Mesenchymal stem cell (in vitro differentiated cells and primary cell): ENCODE measurements at regions not wholly inside any gene's neighbourhood (a gene's known extent, or its start where the extent isn't known, plus 50 kb on each side); places are given as distances from the start of the nearest gene placed in this dataset.

Source experiments
- DNase-seq: peaks from one replicate; pipeline ENCODE4 v3.0.0-alpha.2; 2013
- H2AFZ ChIP-seq: one replicate; pipeline ENCODE4 v1.6.1; 2013; ENCODE audit warnings: low read depth, mild to moderate bottlenecking, control low read depth, inconsistent platforms, low read length, moderate library complexity
- H2AK5ac ChIP-seq: 2 replicates; pipeline ENCODE4 v1.6.1; 2013; ENCODE audit warnings: low read length, moderate library complexity, mild to moderate bottlenecking, inconsistent platforms; ENCODE audit not compliant: severe bottlenecking
- H2BK120ac ChIP-seq: one replicate; pipeline ENCODE4 v1.6.1; 2013; ENCODE audit warnings: low read depth, mild to moderate bottlenecking, inconsistent platforms, low read length, moderate library complexity
- H2BK12ac ChIP-seq, 2 experiments: one replicate each; pipeline ENCODE4 v1.6.1; 2013; ENCODE audit warnings: inconsistent platforms in 2 of 2, low read length in 2 of 2, mild to moderate bottlenecking in 2 of 2, moderate library complexity in 2 of 2, control low read depth in 1 of 2
- H2BK15ac ChIP-seq: one replicate; pipeline ENCODE4 v1.6.1; 2013; ENCODE audit warnings: mild to moderate bottlenecking, low read depth, inconsistent platforms; ENCODE audit not compliant: poor library complexity, severe bottlenecking
- H2BK5ac ChIP-seq: 2 replicates; pipeline ENCODE4 v1.6.1; 2013; ENCODE audit warnings: low read depth, mild to moderate bottlenecking, low read length, control low read depth, inconsistent platforms; ENCODE audit not compliant: poor library complexity, severe bottlenecking
- H3K14ac ChIP-seq, 2 experiments: one replicate each; pipeline ENCODE4 v1.6.1; 2013; ENCODE audit warnings: inconsistent platforms in 2 of 2, low read length in 2 of 2, control low read depth in 1 of 2, mild to moderate bottlenecking in 1 of 2, moderate library complexity in 1 of 2
- H3K18ac ChIP-seq, 2 experiments: one replicate each; pipeline ENCODE4 v1.6.1; 2013; ENCODE audit warnings: inconsistent platforms in 2 of 2, low read length in 2 of 2, control low read depth in 1 of 2, low read depth in 1 of 2, mild to moderate bottlenecking in 1 of 2
- H3K23ac ChIP-seq, 2 experiments: one replicate each; pipeline ENCODE4 v1.6.1; 2013; ENCODE audit warnings: inconsistent platforms in 2 of 2, low read length in 2 of 2, mild to moderate bottlenecking in 2 of 2, moderate library complexity in 2 of 2, control low read depth in 1 of 2
- H3K27ac ChIP-seq: 2 replicates; pipeline ENCODE4 v1.5.1; 2013; ENCODE audit warnings: mild to moderate bottlenecking, moderate library complexity, low read length, control low read depth, inconsistent platforms; ENCODE audit not compliant: poor library complexity, severe bottlenecking
- H3K27me3 ChIP-seq, 2 experiments: 2 replicates each; pipeline versions ENCODE4 v1.6.1 to v1.7.0; 2013; ENCODE audit warnings: low read length in 2 of 2, mild to moderate bottlenecking in 2 of 2, moderate library complexity in 2 of 2, control low read depth in 1 of 2, inconsistent platforms in 1 of 2; ENCODE audit not compliant: control insufficient read depth in 1 of 2, insufficient read depth in 1 of 2
- H3K36me3 ChIP-seq, 2 experiments: 2 replicates each; pipeline versions ENCODE4 v1.6.1 to v1.7.0; 2013; ENCODE audit warnings: low read length in 2 of 2, control low read depth in 1 of 2, inconsistent platforms in 1 of 2, low read depth in 1 of 2, mild to moderate bottlenecking in 1 of 2; ENCODE audit not compliant: insufficient read depth in 2 of 2, control insufficient read depth in 1 of 2
- H3K4ac ChIP-seq, 2 experiments: one replicate each; pipeline ENCODE4 v1.6.1; 2013; ENCODE audit warnings: inconsistent platforms in 2 of 2, low read length in 2 of 2, mild to moderate bottlenecking in 2 of 2, moderate library complexity in 2 of 2, control low read depth in 1 of 2, low read depth in 1 of 2
- H3K4me1 ChIP-seq: 2 replicates; pipeline ENCODE4 v1.6.1; 2013; ENCODE audit warnings: low read depth, low read length, control low read depth; ENCODE audit not compliant: control insufficient read depth, insufficient read depth
- H3K4me2 ChIP-seq: 2 replicates; pipeline ENCODE4 v1.6.1; 2013; ENCODE audit warnings: low read length, mild to moderate bottlenecking, inconsistent platforms; ENCODE audit not compliant: poor library complexity, severe bottlenecking
- H3K4me3 ChIP-seq, 2 experiments: 2 replicates each; pipeline versions ENCODE4 v1.5.1 to v1.7.0; 2013; ENCODE audit warnings: low read length in 2 of 2, mild to moderate bottlenecking in 2 of 2, control low read depth in 1 of 2, low read depth in 1 of 2; ENCODE audit not compliant: insufficient read depth in 1 of 2
- H3K79me1 ChIP-seq: replicated peaks from 2 replicates; pipeline ENCODE4 v1.6.1; 2013; ENCODE audit warnings: mild to moderate bottlenecking, control low read depth, low read length, inconsistent platforms; ENCODE audit not compliant: poor library complexity, severe bottlenecking
- H3K9ac ChIP-seq: 2 replicates; pipeline ENCODE4 v1.7.0; 2013; ENCODE audit warnings: mild to moderate bottlenecking, low read length, moderate library complexity
- H3K9me3 ChIP-seq: 2 replicates; pipeline ENCODE4 v1.7.0; 2013; ENCODE audit warnings: mild to moderate bottlenecking, low read length; ENCODE audit not compliant: control insufficient read depth
- H4K8ac ChIP-seq: one replicate; pipeline ENCODE4 v1.6.1; 2013; ENCODE audit warnings: inconsistent platforms, mild to moderate bottlenecking, low read length, moderate library complexity
- H4K91ac ChIP-seq: one replicate; pipeline ENCODE4 v1.6.1; 2013; ENCODE audit warnings: mild to moderate bottlenecking, low read length, inconsistent platforms
- WGBS: methylation state at CpG from one replicate; pipeline ENCODE4 v1.1.7; 2013; ENCODE audit warnings: mixed read lengths; 5-methylcytosine and 5-hydroxymethylcytosine counted together

DNA sequence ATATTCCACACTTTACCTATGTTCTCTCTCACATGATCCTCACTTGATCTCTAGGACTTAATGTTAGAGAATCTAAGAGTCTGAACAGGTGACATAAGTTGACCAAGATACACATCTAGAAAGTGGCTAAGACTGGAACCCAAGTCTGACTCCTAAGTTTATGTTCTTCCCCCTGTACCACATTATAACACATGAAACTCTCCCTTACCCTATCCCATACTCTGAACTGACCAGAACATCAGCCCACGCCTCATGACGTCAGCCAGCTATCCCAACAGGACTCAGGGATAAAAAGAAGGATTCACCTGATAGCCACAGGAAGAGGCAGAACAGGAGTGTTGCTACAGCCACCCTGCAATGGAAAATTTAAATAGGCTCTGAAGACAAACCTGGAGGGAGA is 392.2 kb downstream of the ZEB2 start:
- no peak overlapping the region for H4K8ac ChIP-seq
- no peak overlapping the region for H3K14ac ChIP-seq
- no peak overlapping the region for H2BK120ac ChIP-seq
- H2AFZ ChIP-seq, result no peak overlapping the region
- H3K4ac ChIP-seq, result no peak overlapping the region
- no peak for DNase-seq
- no peak overlapping the region for H2BK12ac ChIP-seq
- H3K79me1 ChIP-seq, result no peaks in the 10 kb centered on the region
- H3K4me3 ChIP-seq, result no peak overlapping the region
- no peak overlapping the region for H3K23ac ChIP-seq
- H2BK5ac ChIP-seq, result no peak overlapping the region
- WGBS, result 95% methylated on average over 2 of the region's 2 CpGs
- no peak overlapping the region for H3K18ac ChIP-seq
- H3K4me1 ChIP-seq, result no peaks in the 10 kb centered on the region
- H3K27me3 ChIP-seq, result no peaks in the 10 kb centered on the region
- H2AK5ac ChIP-seq, result no peak overlapping the region
- H3K9me3 ChIP-seq, result no peaks in the 10 kb centered on the region
- H3K27ac ChIP-seq, result no peak overlapping the region
- no peak overlapping the region for H3K9ac ChIP-seq
- no peak overlapping the region for H2BK15ac ChIP-seq
- no peaks in the 10 kb centered on the region for H3K36me3 ChIP-seq
- no peak overlapping the region for H4K91ac ChIP-seq
- H3K4me2 ChIP-seq, result no peak overlapping the region

DNA sequence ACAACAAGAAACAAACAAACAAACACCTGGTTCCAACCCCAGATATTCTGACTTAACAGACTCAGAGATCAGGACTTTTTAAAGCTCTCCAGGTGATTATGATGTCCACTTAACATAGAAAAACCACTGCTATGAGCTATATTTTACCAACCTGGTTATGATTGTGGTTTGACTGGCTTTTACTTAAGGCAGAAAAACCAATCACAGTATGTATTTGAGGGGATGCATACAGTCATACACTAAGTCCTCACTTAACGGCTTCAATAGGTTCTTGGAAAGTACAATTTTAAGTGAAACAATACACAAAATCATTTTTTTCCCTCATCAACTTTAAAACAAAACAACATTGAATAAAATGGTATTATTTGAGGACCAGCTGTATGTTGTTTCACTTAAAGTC is 393.6 kb downstream of the ZEB2 start:
- H3K9ac ChIP-seq, result no peak overlapping the region
- WGBS, result no CpG with 5 or more reads among the region's 1 CpG
- H2BK15ac ChIP-seq, result no peak overlapping the region
- H3K4me2 ChIP-seq, result no peak overlapping the region
- H3K23ac ChIP-seq, result no peak overlapping the region
- H2AK5ac ChIP-seq, result no peak overlapping the region
- H3K4me3 ChIP-seq, result no peak overlapping the region
- no peaks in the 10 kb centered on the region for H3K4me1 ChIP-seq
- no peak overlapping the region for H4K8ac ChIP-seq
- H3K79me1 ChIP-seq, result no peaks in the 10 kb centered on the region
- no peak overlapping the region for H2BK5ac ChIP-seq
- no peak for DNase-seq
- no peak overlapping the region for H4K91ac ChIP-seq
- no peak overlapping the region for H3K4ac ChIP-seq
- H3K9me3 ChIP-seq, result no peaks in the 10 kb centered on the region
- H3K18ac ChIP-seq, result no peak overlapping the region
- no peak overlapping the region for H2BK12ac ChIP-seq
- no peak overlapping the region for H3K14ac ChIP-seq
- no peaks in the 10 kb centered on the region for H3K27me3 ChIP-seq
- H3K27ac ChIP-seq, result no peak overlapping the region
- no peak overlapping the region for H2BK120ac ChIP-seq
- no peak overlapping the region for H2AFZ ChIP-seq
- no peaks in the 10 kb centered on the region for H3K36me3 ChIP-seq

DNA sequence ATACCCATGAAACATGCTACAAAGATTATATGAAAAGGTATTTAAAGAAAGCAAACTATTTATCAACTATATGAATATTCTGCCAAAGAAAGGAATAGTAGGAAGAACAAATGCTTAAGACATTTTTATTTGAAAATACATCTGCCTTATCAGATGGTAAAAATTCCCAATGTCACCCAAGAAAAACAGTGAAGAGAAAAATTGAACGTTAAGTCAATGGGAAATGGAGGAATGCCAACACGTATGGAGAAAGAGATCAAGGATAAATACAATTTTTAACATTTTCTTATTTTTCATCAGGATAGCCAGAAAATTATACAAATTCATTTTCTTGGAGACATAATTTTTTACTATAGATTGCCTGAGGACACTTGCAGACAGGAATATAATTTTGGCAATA is 394.2 kb downstream of the ZEB2 start:
- no peak overlapping the region for H2AFZ ChIP-seq
- H3K27me3 ChIP-seq, result no peaks in the 10 kb centered on the region
- no peak overlapping the region for H4K8ac ChIP-seq
- no peak overlapping the region for H3K27ac ChIP-seq
- H3K36me3 ChIP-seq, result no peaks in the 10 kb centered on the region
- H3K18ac ChIP-seq, result no peak overlapping the region
- H2BK120ac ChIP-seq, result no peak overlapping the region
- WGBS, result no CpG with 5 or more reads among the region's 2 CpGs
- no peak overlapping the region for H3K4ac ChIP-seq
- no peak for DNase-seq
- H3K4me3 ChIP-seq, result no peak overlapping the region
- H2BK12ac ChIP-seq, result no peak overlapping the region
- no peak overlapping the region for H3K23ac ChIP-seq
- H3K9me3 ChIP-seq, result no peaks in the 10 kb centered on the region
- H3K4me2 ChIP-seq, result no peak overlapping the region
- no peak overlapping the region for H3K14ac ChIP-seq
- no peak overlapping the region for H3K9ac ChIP-seq
- no peak overlapping the region for H2BK5ac ChIP-seq
- H3K79me1 ChIP-seq, result no peaks in the 10 kb centered on the region
- no peak overlapping the region for H2BK15ac ChIP-seq
- no peaks in the 10 kb centered on the region for H3K4me1 ChIP-seq
- no peak overlapping the region for H2AK5ac ChIP-seq
- H4K91ac ChIP-seq, result no peak overlapping the region

GRCh38 chr2:144124882-144125281 is 395.0 kb downstream of the ZEB2 start:
- Histone ChIP-seq H3K9ac (no peak overlapping the region), H4K91ac (no peak overlapping the region), H3K4me1 (no peaks in the 10 kb centered on the region), H3K79me1 (no peaks in the 10 kb centered on the region), H3K4me2 (no peak overlapping the region), H3K9me3 (no peaks in the 10 kb centered on the region), H4K8ac (no peak overlapping the region), H3K23ac (no peak overlapping the region), H3K27me3 (no peaks in the 10 kb centered on the region), H3K36me3 (no peaks in the 10 kb centered on the region), H2BK5ac (no peak overlapping the region), H2BK15ac (no peak overlapping the region), H3K4ac (no peak overlapping the region), H2BK12ac (no peak overlapping the region), H3K14ac (no peak overlapping the region), H2AK5ac (no peak overlapping the region), H3K27ac (no peak overlapping the region), H2BK120ac (no peak overlapping the region), H3K4me3 (no peak overlapping the region), H3K18ac (no peak overlapping the region), H2AFZ (no peak overlapping the region)
- 100% methylated on average over 1 of the region's 4 CpGs for WGBS
- DNase-seq, result no peak
